GM06990 (cell line): ENCODE measurements at regions not wholly inside any gene's neighbourhood (a gene's known extent, or its start where the extent isn't known, plus 50 kb on each side); places are given as distances from the start of the nearest gene placed in this dataset.

ENCODE experiments used
- DNase-seq: peaks from one replicate; pipeline ENCODE4 v3.0.0-alpha.2; 2011; ENCODE audit not compliant: insufficient read length; ENCODE audit errors: extremely low read depth
- H3K27me3 ChIP-seq: replicated peaks from 2 replicates; pipeline ENCODE4 v1.6.0; 2011; ENCODE audit warnings: low read length; ENCODE audit not compliant: control insufficient read depth, insufficient read depth
- H3K36me3 ChIP-seq: 2 replicates; pipeline ENCODE4 v1.5.1; 2011; ENCODE audit warnings: low read length; ENCODE audit not compliant: control insufficient read depth, insufficient read depth
- H3K4me3 ChIP-seq: replicated peaks from 2 replicates; pipeline ENCODE4 v1.5.1; 2011; ENCODE audit warnings: low read depth, mild to moderate bottlenecking, control low read depth, low read length
- CTCF ChIP-seq: IDR thresholded peaks from 2 replicates; pipeline ENCODE4 v1.5.1; 2011; ENCODE audit warnings: low read length, control low read depth, mild to moderate bottlenecking, inconsistent platforms; ENCODE audit not compliant: insufficient read depth, poor library complexity, severe bottlenecking

GRCh38 chr6:82744286-82745015, 321.2 kb downstream of the UBE3D start:
- Histone ChIP-seq H3K4me3 (no peak overlapping the region), H3K27me3 (no peaks in the 10 kb centered on the region), H3K36me3 (no peaks in the 10 kb centered on the region)
- no peak for DNase-seq
- no peak for TF ChIP-seq CTCF

- no peak overlapping the region for H3K4me3 ChIP-seq
- no peaks in the 10 kb centered on the region for H3K27me3 ChIP-seq
- no peak for TF ChIP-seq CTCF
- no peaks in the 10 kb centered on the region for H3K36me3 ChIP-seq
- no peak for DNase-seq
These were observed 315.1 kb downstream of the UBE3D start for GRCh38 chr6:82750556-82750955.

GRCh38 chr6:82751718-82752117, 313.9 kb downstream of the UBE3D start:
- no peaks in the 10 kb centered on the region for H3K27me3 ChIP-seq
- no peaks in the 10 kb centered on the region for H3K36me3 ChIP-seq
- no peak overlapping the region for H3K4me3 ChIP-seq
- no peak for DNase-seq
- TF ChIP-seq CTCF = no peak

GRCh38 chr6:82761674-82762345, 303.8 kb downstream of the UBE3D start:
- DNase-seq = no peak
- TF ChIP-seq CTCF = no peak
- H3K27me3 ChIP-seq = no peaks in the 10 kb centered on the region
- no peaks in the 10 kb centered on the region for H3K36me3 ChIP-seq
- no peak overlapping the region for H3K4me3 ChIP-seq

- Histone ChIP-seq H3K27me3 (no peaks in the 10 kb centered on the region), H3K4me3 (no peak overlapping the region), H3K36me3 (no peaks in the 10 kb centered on the region)
- no peak for DNase-seq
- no peak for TF ChIP-seq CTCF
These were observed 299.2 kb downstream of the UBE3D start for GRCh38 chr6:82766476-82766875.
